HG03196 (cell line): ENCODE measurements at regions not wholly inside any gene's neighbourhood (a gene's known extent, or its start where the extent isn't known, plus 50 kb on each side); places are given as distances from the start of the nearest gene placed in this dataset.
"Not testable (repeated sequence)": the region's sequence is repeated elsewhere in the genome, so short reads cannot be mapped to it uniquely, and the experiment has no call there.

Experiments
- ATAC-seq: cut with Tn5 transposase; IDR thresholded peaks from one replicate; pipeline ENCODE4 v1.9.1; 2021; ENCODE audit not compliant: unreplicated experiment

DNA sequence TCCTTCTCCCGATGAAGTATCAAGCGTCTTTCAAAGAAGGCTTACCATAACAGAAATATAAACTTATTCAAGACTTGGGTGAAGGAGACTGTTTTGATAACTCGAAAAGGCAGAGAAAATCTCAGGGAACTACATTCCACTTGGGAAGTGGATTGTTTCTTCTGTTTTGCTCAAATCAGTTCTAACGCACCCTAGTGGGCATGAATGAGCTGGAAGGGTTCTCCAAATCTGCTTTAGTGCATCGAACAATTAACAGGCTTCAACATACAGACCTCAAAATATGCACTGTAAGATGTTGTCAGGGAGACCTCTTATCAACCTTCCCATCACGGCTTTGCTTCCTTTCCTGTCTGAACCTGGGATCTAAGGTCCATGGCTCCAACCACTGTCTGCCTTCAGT lies 392.5 kb downstream of the CD83 start:
- no peak for ATAC-seq

DNA sequence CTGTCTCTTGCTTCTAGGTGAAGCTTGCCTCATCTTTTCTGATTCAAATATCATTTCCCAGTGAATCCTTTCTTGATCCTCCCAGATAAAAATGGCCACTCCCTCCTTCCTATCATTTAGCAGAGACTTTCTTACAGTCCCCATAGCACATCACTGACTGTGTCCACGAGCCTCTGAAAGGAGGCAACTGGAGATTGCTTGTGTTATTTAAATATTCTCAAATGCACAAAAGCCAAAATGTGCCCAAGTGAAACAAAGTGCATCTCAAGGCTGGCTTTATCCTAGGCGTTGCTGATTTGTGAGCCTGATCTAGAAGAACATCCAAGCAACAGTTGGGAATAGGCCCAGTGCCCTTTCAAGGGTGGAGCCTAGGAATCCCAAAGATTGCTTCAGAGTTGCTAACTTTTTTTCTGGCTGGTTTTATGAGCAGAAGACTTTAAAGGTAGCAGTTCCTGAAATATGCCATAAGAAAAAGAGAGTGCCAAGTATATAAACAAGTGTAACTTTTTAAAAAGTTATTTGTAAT lies 393.6 kb downstream of the CD83 start:
- no peak for ATAC-seq

DNA sequence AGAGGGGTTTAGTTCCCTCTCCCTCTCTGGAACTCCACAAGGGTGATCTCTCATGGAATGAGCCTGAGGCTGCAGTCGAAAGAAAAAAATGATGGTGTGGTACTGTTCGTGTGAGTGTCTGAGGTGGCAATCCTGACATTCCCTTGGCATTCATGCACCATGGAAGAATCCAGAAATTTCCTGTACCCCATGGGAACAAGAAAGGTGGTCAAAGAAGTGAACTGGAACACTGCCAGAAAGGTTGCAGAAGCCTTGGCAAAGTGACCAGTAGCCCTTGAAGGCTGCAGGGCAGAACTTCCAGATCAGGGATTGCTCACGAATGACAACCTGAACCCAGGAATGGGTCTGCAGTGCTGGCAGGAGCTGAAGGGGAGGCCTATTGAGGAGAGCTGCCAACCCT lies 394.7 kb downstream of the CD83 start:
- no peak for ATAC-seq

DNA sequence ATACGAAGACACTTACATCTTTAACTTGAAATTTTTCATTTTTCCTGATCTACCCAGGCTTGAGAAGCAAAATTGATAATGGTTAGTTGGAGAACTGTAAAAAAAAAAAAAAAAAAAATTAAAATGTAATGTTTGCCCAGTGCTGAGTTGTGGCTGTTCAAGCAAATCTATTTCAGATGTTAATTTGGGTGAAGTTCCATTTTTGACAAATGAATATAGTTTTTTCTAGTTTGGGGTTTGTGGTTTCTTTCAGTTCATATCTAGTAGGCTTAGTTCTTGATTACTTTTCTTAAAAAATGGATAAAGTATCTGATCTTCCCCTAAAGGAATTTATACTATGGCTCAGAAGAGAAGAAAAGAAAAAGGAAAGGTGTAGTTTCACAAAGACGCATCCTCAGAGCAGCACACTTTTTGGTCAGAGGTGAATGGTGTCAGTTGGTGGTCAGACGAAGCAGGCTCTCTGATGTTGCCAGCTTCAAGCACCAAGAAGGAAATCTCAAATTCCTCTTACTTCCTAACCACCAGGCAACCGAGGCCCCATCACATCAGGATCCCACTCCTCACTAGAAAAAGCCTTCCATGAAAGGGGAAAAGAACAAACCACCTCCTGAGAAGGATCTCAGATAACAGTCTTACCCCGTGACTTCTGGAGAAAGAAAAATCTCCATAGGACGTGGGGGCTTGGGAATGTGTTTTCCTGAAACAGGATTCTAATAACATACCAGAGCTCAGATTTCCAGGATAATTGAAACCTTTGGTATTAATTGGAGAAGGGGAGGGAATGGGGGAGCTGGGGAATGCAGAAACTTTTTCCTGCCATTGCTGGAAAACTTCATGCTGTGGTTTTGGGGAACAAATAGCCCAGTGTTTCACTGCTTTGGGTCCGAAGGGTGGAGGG lies 396.2 kb downstream of the CD83 start:
- ATAC-seq = no peak

DNA sequence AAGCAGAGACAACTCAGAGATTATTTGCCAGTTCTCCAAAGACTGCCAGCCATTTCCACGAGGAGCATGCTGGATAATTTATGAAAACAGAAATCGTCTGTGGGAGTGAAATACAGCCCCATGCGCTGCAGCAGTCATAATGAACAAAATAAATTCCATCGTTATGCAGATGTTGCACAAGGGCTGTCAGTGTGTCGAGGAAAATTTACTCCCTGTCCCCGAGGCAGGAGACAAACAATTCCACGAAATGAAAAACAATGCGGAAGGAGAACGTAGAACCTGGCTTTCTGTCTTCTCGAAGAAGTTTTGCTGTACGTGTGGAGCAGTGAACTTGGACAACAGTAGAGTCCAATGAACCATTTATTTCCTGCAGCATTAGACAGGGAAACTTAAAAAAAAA lies 399.4 kb downstream of the CD83 start:
- no peak for ATAC-seq

DNA sequence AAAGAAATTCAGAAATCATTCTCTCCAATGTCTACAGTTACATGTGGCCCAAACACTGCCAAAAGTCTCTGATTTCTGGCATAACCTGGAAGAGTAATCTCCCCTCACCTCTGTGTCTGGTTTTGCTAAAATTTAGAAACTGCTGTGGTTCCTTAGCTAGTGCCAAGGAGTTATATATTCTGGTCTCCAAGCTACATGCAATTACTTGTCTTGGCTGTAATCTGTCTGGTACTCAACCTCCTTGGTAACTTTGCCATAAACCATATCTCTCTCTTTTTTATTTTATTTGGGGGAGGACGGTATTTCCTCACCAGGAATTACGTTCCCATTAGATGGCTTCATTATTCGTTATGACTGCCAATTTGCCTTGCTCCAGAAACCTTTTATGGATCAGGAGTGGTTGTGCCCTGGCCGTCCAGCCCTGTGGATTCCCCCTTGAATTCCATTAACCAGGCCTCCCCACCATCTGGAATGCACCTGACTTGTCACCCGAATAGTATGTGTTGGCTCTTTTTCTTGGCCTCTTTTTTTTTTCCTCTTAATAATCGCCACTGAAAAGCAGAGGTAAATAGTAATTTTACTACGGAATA lies 400.0 kb downstream of the CD83 start:
- ATAC-seq = no peak

DNA sequence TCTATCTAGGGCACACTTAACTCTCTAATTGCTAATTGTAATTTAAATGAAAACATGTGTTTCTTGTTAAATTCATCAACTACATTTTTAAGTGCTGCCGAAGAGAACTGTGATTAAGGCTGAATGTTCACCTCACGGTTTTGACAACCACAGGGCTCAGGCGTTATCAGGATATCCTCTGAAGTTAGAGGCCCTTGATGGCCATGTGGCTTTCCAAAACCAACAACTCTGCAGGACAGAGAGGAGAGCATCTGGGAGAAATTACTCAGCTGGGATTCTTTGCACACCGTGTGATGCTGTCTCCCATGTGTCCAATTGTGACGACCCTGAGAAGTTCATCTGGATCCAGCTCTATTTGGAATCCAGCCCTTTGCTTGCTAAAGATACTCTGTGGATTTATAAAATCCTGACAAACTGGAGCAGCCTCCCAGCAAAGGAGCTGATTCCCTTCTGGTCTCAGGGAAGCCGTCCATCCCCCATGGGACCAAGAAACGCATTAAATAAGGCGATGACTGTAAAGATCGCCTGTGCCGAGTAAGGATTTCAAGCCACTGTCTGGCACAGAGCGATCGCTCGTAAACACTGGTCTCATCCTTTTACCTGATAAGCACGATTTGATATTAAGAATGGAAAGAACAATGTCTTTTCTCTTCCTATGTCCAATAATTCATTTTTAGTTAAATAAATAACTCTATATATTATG lies 401.1 kb downstream of the CD83 start:
- ATAC-seq = no peak

DNA sequence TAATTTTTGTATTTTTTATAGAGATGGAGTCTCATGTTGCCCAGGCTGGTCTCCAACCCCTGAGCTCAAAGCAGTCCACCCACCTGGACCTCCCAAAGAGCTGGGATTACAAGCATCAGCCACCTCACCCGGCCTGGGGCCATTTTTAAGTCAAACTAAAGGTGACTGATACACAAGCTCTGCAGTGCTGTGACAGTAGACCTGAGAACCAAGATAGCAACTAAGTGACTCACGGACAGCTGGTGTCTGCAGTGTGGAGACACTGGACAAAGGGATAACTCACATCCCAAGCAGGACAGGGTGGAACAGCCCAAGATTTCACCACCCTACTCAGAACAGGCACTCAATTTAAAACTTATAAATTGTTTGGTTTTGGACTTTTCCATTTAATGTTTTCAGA lies 402.5 kb downstream of the CD83 start:
- no peak for ATAC-seq

DNA sequence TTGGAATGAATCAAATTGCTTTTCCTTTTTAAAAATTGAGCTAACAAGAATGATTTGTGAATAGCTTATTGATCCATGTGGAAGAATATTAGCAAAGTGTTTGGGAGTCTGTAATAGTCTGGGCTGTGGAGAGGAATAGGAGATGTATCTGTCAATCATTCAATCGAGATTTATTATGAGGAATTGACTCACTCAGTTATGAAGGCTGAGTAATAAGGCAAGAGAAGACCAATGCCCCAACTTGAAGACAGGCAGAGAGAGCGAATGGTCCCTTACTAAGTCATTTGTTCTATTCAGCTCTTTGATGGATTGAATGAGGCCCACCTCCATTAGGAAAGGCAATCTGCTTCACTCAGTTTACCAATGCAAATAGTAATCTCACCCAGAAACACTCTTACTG lies 403.0 kb downstream of the CD83 start:
- no peak for ATAC-seq

DNA sequence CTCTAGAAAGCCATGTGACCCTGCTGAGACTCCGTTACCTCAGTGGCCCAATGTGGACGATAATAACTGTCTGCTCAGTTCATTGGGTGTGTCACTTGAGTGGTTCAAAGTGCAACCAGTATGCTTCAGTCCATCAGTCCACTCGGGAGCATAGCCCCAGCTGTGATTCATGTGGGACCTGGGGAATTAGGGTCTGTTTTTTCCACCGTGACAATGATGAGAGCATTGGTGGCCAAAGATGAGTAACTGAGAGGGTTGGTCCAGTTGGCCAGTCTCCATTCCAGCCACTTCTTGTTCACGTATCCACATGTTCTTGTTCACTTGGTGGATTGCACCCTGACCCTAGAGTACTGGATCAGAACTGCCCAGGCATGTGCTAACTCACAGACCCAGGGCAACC lies 403.6 kb downstream of the CD83 start:
- no peak for ATAC-seq

DNA sequence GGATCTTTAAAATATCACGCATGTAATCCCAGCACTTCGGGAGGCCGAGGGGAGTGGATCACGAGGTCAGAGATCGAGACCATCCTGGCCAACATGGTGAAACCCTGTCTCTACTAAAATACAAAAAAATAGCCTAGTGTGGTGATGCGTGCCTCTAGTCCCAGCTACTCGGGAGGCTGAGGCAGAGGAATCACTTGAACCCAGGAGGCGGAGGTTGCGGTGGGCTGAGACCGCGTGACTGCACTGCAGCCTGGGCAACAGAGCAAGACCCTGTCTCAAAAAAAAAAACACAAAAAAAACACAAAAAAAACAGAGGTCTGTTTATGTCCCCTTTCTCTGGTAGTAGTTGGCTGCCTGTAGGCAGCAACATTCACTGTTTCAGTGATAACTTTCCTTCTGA lies 404.3 kb downstream of the CD83 start:
- ATAC-seq = not testable (repeated sequence)

DNA sequence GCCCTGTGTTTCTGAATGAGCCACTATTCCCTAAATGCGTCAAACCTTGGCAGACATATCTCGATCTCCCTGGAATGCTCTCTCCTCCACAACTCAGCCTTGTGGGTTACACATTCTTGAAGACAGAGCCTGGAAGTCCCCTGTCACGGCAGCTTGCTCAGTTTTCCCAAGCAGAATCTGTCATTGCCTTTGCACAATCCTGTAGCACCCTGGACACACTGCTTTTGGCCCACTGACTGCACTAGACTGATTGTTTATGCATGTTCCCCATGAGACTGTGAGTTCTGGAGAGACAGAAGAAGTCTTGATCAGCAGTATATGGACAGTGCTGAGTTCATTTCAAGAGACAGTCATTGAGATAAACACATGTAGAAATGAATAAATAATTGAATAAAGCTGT lies 406.7 kb downstream of the CD83 start:
- no peak for ATAC-seq

DNA sequence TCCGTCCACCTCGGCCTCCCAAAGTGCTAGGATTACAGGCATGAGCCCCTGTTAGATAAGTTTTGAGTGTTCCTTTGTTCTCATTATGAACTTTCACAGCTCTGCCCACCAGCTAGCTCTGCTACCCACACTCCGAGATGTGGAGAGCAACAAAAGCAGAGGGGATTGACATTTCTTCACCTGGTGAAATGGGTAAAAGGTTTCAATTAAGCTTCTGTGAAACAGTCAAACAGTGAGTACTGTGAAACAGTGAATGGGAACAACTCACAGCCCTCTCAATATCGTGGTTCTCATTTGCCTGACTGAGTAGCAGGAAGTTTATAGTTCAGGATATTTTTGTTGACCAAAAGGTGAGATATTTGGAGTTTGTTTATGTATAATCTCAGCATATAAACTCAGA lies 412.8 kb downstream of the CD83 start:
- no peak for ATAC-seq

DNA sequence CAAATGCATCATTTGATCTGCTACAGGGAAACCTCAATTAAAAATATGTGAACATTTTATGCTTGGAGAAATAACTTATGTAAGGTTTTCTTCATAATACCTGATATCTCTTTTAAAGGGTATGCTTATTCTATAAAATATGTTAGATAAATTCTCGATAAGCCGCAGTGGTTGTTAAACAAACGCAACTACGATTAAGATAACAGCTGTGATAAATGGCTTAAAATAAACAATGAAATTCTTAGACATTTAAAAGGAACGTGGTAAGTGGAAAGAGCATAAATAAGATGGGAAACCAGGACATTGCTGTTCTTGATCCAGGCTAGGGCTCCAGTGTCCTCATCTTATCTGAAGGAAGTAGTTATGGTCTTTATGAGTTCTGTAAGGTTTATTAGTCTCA lies 415.9 kb downstream of the CD83 start:
- no peak for ATAC-seq

DNA sequence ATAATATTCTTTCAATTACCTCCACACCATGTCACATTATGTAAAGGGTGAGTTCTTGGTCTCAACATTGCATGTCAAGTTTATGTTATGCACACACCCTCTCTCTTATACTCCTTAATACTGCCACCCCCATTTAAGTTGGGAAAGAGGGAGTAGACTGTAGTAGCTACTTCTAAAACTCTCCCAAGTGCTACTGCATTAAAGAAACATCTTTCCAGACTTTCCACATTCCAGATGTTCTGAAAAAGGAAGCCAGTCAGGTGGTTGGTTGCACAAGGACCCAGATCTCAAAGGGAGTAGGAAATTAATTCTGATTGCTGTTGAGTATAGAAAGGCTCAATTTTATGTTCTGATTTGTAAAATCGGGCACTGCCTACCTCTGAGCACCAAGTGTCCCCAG lies 419.5 kb downstream of the CD83 start:
- no peak for ATAC-seq

DNA sequence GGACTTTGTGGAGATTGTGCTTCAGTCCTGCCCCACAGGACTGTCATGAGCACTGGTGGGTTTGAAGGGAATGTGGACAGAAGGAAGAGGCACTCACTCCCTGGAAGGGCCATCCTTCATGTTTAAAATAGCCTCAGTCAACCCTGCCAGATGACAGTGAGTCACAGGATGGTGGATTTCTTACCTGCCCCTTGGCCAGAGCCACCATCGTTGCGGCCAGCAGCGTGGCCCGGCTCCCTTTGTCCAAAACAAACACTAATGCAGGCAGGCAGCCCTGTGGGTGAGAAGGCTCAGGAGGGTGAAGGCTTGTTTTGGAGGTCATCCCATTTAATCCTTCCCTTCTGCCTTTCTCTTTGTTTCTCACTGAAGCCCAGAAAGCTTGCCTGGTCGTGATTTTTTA lies 422.7 kb downstream of the CD83 start:
- no peak for ATAC-seq

DNA sequence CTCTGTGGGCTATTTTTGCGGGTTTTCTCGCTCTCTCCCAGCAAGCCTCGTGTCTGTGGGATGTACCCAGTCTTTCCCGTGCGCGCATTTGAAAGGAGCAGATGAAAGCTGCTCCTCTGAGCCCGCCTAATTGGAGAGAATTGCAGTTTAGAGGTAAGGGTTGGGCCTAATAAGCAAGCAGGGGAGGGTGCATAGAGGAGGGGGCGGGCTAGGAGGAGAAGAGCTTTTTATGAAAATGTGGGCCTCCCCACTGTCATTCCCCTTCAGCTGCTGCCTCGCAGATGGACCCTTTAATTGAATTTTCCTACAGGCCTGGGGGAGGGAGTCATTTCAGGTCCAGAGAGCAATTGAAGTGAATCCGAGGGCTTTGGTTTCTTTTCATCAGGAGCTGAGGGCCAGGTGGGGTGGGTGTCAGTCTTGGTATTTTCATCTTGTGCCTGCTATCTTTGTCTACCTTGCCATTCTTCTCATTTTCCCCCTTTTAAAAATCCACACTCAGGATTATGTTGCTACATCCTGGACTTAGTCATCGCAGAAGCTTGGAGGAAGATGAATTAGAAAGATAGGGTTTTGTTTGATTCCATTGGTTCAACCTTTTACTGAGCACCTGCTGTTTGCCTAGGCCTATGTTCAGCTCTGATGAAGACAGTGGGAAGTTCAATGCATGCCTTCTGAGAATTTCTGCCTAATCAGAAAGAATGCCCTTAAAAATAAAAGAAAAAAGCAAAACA lies 423.4 kb downstream of the CD83 start:
- no peak for ATAC-seq

DNA sequence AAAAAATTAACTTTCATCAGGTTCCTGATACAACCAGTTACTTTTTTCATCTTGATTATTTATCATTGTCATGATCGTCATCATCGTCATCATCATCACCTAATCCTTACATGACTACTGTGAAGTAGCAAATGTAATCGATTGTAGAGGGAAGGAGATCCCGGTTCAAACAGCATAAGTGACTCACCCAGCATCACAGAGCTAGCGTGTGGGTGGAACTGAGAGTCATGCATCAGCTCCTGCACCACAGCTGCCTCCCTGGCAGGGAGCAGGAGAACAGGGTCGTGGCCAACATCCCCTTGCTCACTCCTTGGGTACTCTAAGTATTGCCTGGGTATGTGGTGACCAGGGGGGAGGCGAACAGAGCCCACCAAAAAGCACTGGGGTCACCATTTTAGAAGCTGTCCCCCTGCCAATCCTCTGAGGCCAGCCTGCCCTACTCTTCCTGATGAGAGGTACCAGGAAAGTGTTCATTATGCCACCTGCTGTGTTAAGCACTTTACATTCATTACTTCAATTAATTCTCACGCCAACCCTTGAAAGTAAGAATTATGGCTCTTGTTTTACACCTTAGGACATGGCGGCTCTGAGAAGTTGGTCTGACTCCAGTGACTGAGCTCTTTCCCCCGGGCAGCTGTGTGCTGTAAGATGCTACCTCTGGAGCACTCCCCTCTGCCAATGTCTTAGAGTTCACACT lies 425.2 kb downstream of the CD83 start:
- peak; percentile 62 for ATAC-seq

DNA sequence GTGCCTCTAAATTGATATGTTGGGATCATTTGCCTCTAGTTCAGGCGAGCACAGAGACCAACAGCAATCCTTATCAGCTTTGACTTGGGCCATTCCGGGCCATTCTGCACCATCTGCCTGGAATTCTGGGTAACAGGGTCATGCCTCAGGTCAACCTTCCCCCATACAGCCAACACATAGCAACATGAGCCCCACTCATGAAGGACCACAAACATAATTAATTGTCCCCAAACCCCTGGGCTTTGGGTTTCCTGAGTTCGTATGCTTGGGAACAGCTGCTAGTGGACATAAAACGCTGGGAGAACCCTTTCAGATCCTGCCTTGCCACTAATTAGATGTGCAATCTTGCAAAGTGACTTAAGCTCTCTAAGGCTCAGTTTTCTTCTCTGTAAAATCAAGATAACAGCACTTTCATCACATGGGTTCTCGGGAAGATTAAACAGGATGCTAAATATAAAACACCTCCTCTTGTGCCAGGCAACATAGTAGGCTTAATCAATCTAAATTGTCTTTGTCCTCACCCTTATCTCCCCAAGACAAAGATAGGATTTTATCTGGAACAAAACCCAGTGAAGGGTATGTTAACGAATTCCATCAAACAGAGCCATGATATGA lies 426.5 kb downstream of the CD83 start:
- no peak for ATAC-seq

DNA sequence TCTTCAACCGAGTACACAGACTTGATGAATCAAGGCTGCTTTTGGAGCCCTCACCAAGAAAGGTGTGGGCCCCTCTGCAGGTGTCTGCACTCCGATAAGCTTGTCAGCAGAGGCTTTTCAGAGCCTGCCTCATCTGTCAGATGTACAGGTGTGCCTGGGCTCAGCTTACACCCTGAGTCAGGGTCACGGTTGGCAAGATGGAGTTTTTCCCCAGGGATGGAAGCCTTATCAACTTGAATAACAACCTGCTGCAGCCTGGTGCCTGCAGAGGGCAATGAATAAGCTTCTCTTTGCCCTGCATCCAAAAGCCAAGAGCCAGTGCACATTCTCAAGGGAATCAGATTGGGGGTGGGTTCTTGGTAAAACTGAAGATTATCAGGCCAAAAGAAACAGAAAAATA lies 427.1 kb downstream of the CD83 start:
- ATAC-seq = no peak
